Spleen (tissue), 11 donors: ENCODE measurements at regions not wholly inside any gene's neighbourhood (a gene's known extent, or its start where the extent isn't known, plus 50 kb on each side); places are given as distances from the start of the nearest gene placed in this dataset.
"Not testable (repeated sequence)": the region's sequence is repeated elsewhere in the genome, so short reads cannot be mapped to it uniquely, and the experiment has no call there.

Experiments
- DNase-seq: peaks from one replicate; pipeline ENCODE4 v3.0.0-alpha.2; 2020
- H3K27ac ChIP-seq, 8 donors: fragments of 200-600 bp; sonication (generic) in 7 of 8; 1 replicate in 4 of 8; 2 replicates in 4 of 8; pipeline versions ENCODE4 v1.5.0 to v1.8.0; 2016 to 2021; ENCODE audit warnings: inconsistent platforms in 4 of 8, mild to moderate bottlenecking in 4 of 8, moderate library complexity in 1 of 8
- H3K27me3 ChIP-seq, 7 donors: fragments of 200-600 bp; sonication (generic) in 6 of 7; replicated peaks in 1 of 7; 1 replicate in 4 of 7; 2 replicates in 3 of 7; pipeline versions ENCODE4 v1.5.0 to v1.8.0; 2016 to 2021; ENCODE audit warnings: inconsistent platforms in 3 of 7, mild to moderate bottlenecking in 1 of 7
- H3K36me3 ChIP-seq, 6 donors: fragments of 200-600 bp; sonication (generic) in 5 of 6; 1 replicate in 4 of 6; 2 replicates in 2 of 6; pipeline versions ENCODE4 v1.5.0 to v1.8.0; 2016 to 2021; ENCODE audit warnings: inconsistent platforms in 2 of 6
- H3K4me1 ChIP-seq, 6 donors: fragments of 200-600 bp; sonication (generic) in 5 of 6; 1 replicate in 3 of 6; 2 replicates in 3 of 6; pipeline versions ENCODE4 v1.5.0 to v1.8.0; 2016 to 2021; ENCODE audit warnings: inconsistent platforms in 3 of 6
- H3K4me3 ChIP-seq, 8 donors: fragments of 200-600 bp; sonication (generic) in 7 of 8; 1 replicate in 4 of 8; 2 replicates in 4 of 8; pipeline versions ENCODE4 v1.5.0 to v1.8.0; 2016 to 2021; ENCODE audit warnings: inconsistent platforms in 4 of 8, mild to moderate bottlenecking in 4 of 8, moderate library complexity in 2 of 8
- H3K9me3 ChIP-seq, 8 donors: fragments of 200-600 bp; sonication (generic) in 7 of 8; 1 replicate in 4 of 8; 2 replicates in 4 of 8; pipeline versions ENCODE4 v1.5.0 to v1.8.0; 2016 to 2021; ENCODE audit warnings: inconsistent platforms in 4 of 8
- WGBS, 5 donors: extraction: QIAGEN DNeasy Blood & Tissue Kit in 3 of 5; methylation state at CpG; one replicate each; pipeline versions ENCODE4 v1.1.5 to v1.1.7; 2013 to 2018; 5-methylcytosine and 5-hydroxymethylcytosine counted together
- intact Hi-C: fragments of 100-400 bp; cut with DNase I; formaldehyde crosslinking; loops from one replicate; pipeline ENCODE4 v1.15.0; 2023; ENCODE audit warnings: low total_unique reads
- donor health status: healthy with polysubstance abuse.
- donor health status: DM: no; HTN: no; CAD: no; lungs with moderate emphysema.
- donor health status: DM: no; HTN: no; CAD: no.
- donor health status: Bipolar disorder and iron deficiency.
- donor health status: healthy.
- donor health status: DM: no; HTN: no; CAD: no.
- donor health status: DM: yes; HTN: yes; CAD: no.

- H3K27ac ChIP-seq, H3K4me3 ChIP-seq, H3K4me1 ChIP-seq, intact Hi-C loops, H3K36me3 ChIP-seq, DNase-seq, H3K27me3 ChIP-seq, H3K9me3 ChIP-seq: not testable (repeated sequence)
- WGBS, 5 donors: 78 to 94% (median 91%) methylated on average over 2 of the region's 2 CpGs
Observed at GRCh38 chr7:65146118-65146914, 139.8 kb upstream of the ERV3-1 start.

- H3K4me3 ChIP-seq, H3K9me3 ChIP-seq, H3K4me1 ChIP-seq, intact Hi-C loops, H3K36me3 ChIP-seq, DNase-seq, H3K27me3 ChIP-seq, H3K27ac ChIP-seq: not testable (repeated sequence)
Observed at GRCh38 chr7:65145710-65146109, 139.2 kb upstream of the ERV3-1 start.

DNA sequence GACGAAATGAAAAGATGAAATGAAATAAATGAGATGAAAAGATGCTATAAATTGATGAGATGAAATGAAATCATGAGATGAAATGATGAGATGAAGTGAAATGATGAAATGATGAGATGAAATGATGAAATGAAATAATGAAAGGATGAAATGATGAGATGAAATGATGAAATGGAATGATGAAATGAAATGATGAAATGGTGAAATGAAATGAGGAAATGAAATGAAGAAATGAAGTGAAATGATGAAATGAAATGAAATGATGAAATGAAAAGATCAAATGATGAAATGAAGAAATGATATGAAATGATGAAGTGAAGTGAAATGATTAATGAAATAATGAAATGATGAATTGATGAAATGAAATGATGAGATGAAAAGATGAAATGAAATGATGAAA lies 138.5 kb upstream of the ERV3-1 start:
- H3K27me3 ChIP-seq, H3K36me3 ChIP-seq, H3K9me3 ChIP-seq, DNase-seq, H3K4me1 ChIP-seq, H3K27ac ChIP-seq, H3K4me3 ChIP-seq, intact Hi-C loops: not testable (repeated sequence)
- 67 to 86% (median 81%) methylated on average over 1 of the region's 1 CpG for whole genome bisulfite sequencing, 5 donors

DNA sequence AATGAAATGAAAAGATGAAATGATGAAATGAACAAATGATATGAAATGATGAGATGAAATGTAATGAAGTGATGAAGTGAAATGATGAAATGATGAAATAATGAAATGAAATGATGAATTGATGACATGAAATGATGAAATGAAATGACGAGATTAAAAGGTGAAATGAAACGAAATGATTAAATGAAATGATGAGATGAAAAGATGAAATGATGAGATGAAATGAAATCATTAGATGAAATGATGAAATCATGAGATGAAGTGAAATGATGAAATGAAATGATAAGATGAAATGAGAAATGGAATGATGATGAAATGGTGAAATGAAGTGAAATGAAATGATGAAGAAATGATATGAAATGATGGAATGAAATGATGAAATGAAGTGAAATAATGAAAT lies 138.1 kb upstream of the ERV3-1 start:
- H3K4me3 ChIP-seq, H3K27ac ChIP-seq, H3K4me1 ChIP-seq, DNase-seq, H3K9me3 ChIP-seq, H3K27me3 ChIP-seq, H3K36me3 ChIP-seq, intact Hi-C loops: not testable (repeated sequence)
- 90 to 95% (median 91%) methylated on average over 2 of the region's 2 CpGs for WGBS, 5 donors

GRCh38 chr7:65144119-65144518 lies 137.6 kb upstream of the ERV3-1 start:
- intact Hi-C loops, DNase-seq, H3K27me3 ChIP-seq, H3K9me3 ChIP-seq, H3K36me3 ChIP-seq, H3K27ac ChIP-seq, H3K4me3 ChIP-seq, H3K4me1 ChIP-seq: not testable (repeated sequence)
- WGBS, 5 donors: 74 to 91% (median 85%) methylated on average over 2 of the region's 2 CpGs

DNA sequence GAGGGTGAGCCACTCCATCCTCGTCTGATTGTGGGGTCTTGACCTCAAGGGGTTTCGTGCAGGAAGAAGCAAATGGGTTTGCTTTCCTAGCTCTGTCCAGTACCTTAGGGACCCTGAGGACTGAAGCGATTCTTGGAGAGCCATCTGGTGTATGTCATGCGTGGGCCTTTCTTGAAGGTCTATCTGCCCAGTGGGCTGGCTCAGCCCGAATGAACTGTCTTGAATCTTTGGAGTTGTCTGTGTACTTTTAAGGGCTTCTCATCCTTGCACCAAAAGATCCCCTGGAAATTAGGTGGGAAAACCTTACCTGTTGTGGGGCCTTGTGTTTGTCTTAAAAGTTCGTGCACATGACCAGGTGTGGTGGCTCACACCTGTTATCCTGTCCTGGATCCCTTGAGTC lies 135.4 kb upstream of the ERV3-1 start:
- 57 to 100% (median 92%) methylated on average over 1 to 4 of the region's 6 CpGs for WGBS, 5 donors
- H3K4me1 ChIP-seq, H3K4me3 ChIP-seq, intact Hi-C loops, H3K36me3 ChIP-seq, H3K9me3 ChIP-seq, H3K27me3 ChIP-seq, H3K27ac ChIP-seq: not testable (repeated sequence)
- DNase-seq: peak; percentile 24

DNA sequence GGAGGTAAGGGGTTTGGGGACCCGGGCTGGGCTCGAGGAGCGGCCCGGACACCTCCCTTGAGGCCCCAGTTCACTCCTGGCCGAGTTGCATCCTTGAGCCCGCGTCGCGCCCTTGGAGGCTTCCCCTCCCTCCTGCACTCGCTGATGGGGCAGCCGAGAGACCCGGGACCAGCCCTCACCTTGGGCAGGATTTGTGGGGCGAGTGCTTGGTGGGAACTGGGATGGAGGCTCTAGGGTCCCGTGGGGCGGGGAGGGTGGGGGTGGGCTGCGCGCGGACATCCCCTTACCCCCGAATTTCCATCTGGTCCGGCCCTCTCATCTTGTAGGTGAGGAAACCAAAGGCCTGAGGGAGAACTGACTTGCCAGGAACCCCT lies 134.9 kb upstream of the ERV3-1 start:
- H3K4me3 ChIP-seq: peak overlapping the region in 1 of 8 donors; percentile 40
- H3K36me3 ChIP-seq, H3K27me3 ChIP-seq, H3K9me3 ChIP-seq, H3K4me1 ChIP-seq, H3K27ac ChIP-seq, intact Hi-C loops: not testable (repeated sequence)
- WGBS, 5 donors: 31 to 42% (median 31%) methylated on average over 14 to 16 of the region's 20 CpGs; no CpG with 5 or more reads in 2 of the 5 donors
- peak; percentile 51 for DNase-seq

DNA sequence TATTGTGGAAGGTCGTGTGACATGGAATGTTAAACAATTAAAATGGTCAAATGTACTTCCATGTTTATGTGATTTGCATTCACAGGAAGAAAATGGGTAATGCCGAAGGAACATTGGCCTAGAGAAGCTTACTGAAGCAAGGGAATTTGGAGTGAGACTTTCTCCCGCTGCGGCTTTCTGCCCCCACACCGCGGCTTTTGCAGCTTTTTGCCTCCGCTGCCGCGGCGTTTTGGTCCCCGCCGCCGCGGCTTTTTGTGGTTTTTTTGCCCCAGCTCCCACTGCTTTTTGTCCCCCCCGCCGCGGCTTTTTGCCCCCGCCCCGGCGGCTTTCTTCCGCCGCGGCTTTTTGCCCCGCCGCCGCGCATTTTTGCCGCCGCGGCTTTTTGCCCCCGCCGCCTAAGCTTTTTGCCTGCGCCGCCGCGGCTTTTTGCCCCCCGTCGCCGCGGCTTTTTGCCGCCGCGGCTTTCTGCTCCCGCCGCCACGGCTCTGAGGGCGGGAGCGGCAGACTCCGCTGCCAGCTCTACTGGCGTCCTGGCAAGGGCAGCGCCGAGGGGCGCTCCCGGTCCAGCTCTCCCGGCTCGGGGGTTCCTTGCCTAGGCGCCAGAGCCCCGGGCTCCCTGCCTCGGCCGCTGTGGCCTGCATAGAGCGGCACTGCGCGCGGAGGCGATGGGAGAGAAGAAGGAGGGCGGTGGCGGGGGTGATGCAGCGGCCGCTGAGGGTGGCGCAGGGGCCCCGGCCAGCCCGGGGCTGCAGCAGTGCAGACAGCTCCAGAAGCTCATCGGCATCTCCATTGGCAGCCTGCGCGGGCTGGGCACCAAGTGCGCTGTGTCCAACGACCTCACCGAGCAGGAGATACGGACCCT lies 134.3 kb upstream of the ERV3-1 start:
- intact Hi-C loops, H3K36me3 ChIP-seq, H3K4me1 ChIP-seq, H3K27me3 ChIP-seq, H3K27ac ChIP-seq, H3K9me3 ChIP-seq: not testable (repeated sequence)
- peak overlapping the region in 1 of 8 donors; percentile 40 for H3K4me3 ChIP-seq
- peak; percentile 21 for DNase-seq
- 0 to 1% (median 0%) methylated on average over 4 to 42 of the region's 79 CpGs; no CpG with 5 or more reads in 2 of the 5 donors for WGBS, 5 donors

DNA sequence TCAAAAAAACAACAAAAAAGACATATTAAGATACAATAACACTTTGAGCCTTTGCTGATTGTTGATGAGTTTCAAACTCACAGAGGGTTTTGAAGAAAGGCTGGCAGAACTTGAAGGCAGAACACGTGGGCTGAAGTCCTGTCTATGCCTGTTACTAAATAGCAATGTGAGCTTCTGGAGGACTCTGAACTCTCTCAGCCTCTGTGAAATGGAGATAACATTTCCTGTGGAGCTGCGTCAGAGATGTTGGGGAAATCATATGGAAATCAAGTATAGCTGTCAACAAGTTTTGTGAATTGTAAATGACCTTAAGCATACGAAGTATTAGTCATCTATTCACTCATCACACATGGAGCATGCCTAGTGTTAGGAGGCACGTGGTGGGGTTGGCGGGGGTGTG lies 130.4 kb upstream of the ERV3-1 start:
- H3K27me3 ChIP-seq, H3K4me3 ChIP-seq, H3K27ac ChIP-seq, DNase-seq, intact Hi-C loops, H3K9me3 ChIP-seq, H3K4me1 ChIP-seq, H3K36me3 ChIP-seq: not testable (repeated sequence)
- no CpG with 5 or more reads among the region's 5 CpGs for WGBS, 5 donors

DNA sequence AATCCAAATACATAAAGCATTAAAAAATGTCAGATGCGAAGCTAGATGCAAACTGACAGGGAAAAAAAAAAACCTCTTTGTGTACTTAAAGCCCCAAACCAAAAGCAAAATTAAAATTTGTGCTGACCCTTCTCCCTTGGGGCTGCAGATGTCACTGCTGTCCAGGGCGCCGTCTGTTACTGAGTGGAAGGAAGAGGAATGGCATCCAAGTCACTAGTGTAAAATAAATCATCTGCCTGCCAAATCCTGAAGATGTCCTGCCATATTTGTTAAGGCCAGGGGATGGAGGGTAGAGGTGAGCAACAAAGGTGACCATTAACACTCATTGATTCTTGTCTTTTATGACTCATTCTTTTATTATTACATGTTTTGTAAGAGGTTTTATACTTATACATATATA lies 126.6 kb upstream of the ERV3-1 start:
- H3K4me1 ChIP-seq, H3K9me3 ChIP-seq, H3K4me3 ChIP-seq, H3K36me3 ChIP-seq, intact Hi-C loops, H3K27ac ChIP-seq, DNase-seq, H3K27me3 ChIP-seq: not testable (repeated sequence)
- no CpG with 5 or more reads among the region's 3 CpGs for WGBS, 5 donors

DNA sequence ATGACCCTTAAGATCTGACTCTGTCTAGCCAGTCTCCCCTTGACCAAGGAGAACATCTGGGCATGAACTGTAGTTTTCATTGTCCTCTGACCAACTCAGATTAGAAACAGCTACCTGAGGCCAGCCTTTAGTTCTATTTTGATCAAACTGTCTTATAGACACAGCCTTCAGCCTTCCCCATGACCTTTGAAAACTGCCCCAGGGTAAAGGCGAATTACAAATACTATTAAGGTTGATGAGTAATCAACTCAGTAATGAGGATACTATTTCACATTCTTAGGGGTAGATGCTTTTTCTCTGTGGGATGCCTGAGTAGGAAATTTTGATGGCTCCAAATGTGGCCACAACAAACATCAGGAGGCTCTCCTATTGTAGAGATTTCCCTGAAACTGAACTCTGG lies 125.8 kb upstream of the ERV3-1 start:
- H3K27ac ChIP-seq, intact Hi-C loops, DNase-seq, H3K27me3 ChIP-seq, H3K9me3 ChIP-seq, H3K4me1 ChIP-seq, H3K36me3 ChIP-seq, H3K4me3 ChIP-seq: not testable (repeated sequence)
- no CpG with 5 or more reads among the region's 1 CpG for WGBS, 5 donors
